K562 (cell line): ENCODE measurements at regions not wholly inside any gene's neighbourhood (a gene's known extent, or its start where the extent isn't known, plus 50 kb on each side); places are given as distances from the start of the nearest gene placed in this dataset.

Experiments
- ATAC-seq: fragments of 200-7000 bp; cut with Tn5 transposase; 3 replicates; pipeline ENCODE4 v1.9.1; 2020; ENCODE audit warnings: moderate library complexity
- BruUV-seq: library from RNA; stranded (reverse); fragments of 400-500 nt; replicated peaks from 2 replicates; lab custom pipeline; 2021; lab: Mats Ljungman, UMichigan
- CTCF ChIA-PET: fragments of 300-600 bp; formaldehyde crosslinking; extraction: SDS; loops from one replicate; lab custom pipeline; 2021; ENCODE audit warnings: low intra/inter-chr PET ratio; lab: Yijun Ruan, JAX
- POLR2A ChIA-PET: fragments of 300-600, 350-650 bp; sonication (Branson Sonifier 250); formaldehyde crosslinking; extraction: SDS; loops from one replicate; lab custom pipeline; 2021; ENCODE audit warnings: antibody characterized with exemption, inconsistent platforms; lab: Yijun Ruan, JAX
- DNase-seq, 4 experiments: peaks; one replicate each; pipeline versions ENCODE4 v3.0.0 to v3.0.0-alpha.2; 2011 to 2018; ENCODE audit warnings: low spot score in 3 of 4, mixed read lengths in 3 of 4; ENCODE audit errors: extremely low read depth in 1 of 4
- FAIRE-seq: peaks from 2 replicates; lab custom pipeline; 2011; peaks lifted over from hg19 to GRCh38; lab: Jason Lieb, UNC
- H2AFZ ChIP-seq: 2 replicates; pipeline ENCODE4 v1.6.0; 2011; ENCODE audit warnings: low read depth, low read length, control low read depth, inconsistent platforms
- H3K27ac ChIP-seq: fragments of 200-600 bp; 3 replicates; pipeline ENCODE4 v1.8.0; 2011; ENCODE audit warnings: low read depth, mild to moderate bottlenecking, control low read depth, inconsistent platforms, low read length, moderate library complexity, mixed read lengths; ENCODE audit errors: extremely low read depth
- H3K27me3 ChIP-seq, 2 experiments: fragments of 300-600 bp in 1 of 2; 2 replicates in 1 of 2; 3 replicates in 1 of 2; pipeline versions ENCODE4 v1.6.0 to v1.8.0; 2011; ENCODE audit warnings: inconsistent platforms in 2 of 2, low read length in 2 of 2, mild to moderate bottlenecking in 1 of 2, mixed read lengths in 1 of 2, moderate library complexity in 1 of 2; ENCODE audit not compliant: control insufficient read depth in 2 of 2, insufficient read depth in 2 of 2
- H3K36me3 ChIP-seq: fragments of 300-600 bp; 3 replicates; pipeline ENCODE4 v1.8.0; 2011; ENCODE audit warnings: mild to moderate bottlenecking, low read length, inconsistent platforms; ENCODE audit not compliant: control insufficient read depth, insufficient read depth
- H3K4me1 ChIP-seq, 2 experiments: fragments of 200-600 bp in 1 of 2; replicated peaks in 1 of 2; 2 replicates in 1 of 2; 3 replicates in 1 of 2; pipeline versions ENCODE4 v1.5.1 to v1.8.0; 2011; ENCODE audit warnings: inconsistent platforms in 2 of 2, low read length in 2 of 2, mild to moderate bottlenecking in 1 of 2, mixed read lengths in 1 of 2, moderate library complexity in 1 of 2; ENCODE audit not compliant: control insufficient read depth in 2 of 2, insufficient read depth in 2 of 2
- H3K4me2 ChIP-seq: 2 replicates; pipeline ENCODE4 v1.6.1; 2011; ENCODE audit warnings: low read length, control low read depth, inconsistent platforms, mixed read lengths; ENCODE audit not compliant: insufficient read depth
- H3K4me3 ChIP-seq: fragments of 200-600 bp; sonication (generic), shearing (Covaris generic); 2 replicates; pipeline ENCODE4 v1.5.1; 2016; ENCODE audit warnings: control low read depth, inconsistent platforms
- H3K79me2 ChIP-seq: fragments of 200-600 bp; 3 replicates; pipeline ENCODE4 v1.8.0; 2011; ENCODE audit warnings: low read length, inconsistent platforms; ENCODE audit not compliant: control insufficient read depth, insufficient read depth
- H3K9ac ChIP-seq, 2 experiments: 2 replicates each; pipeline versions ENCODE4 v1.6.0 to v1.6.1; 2011; ENCODE audit warnings: low read depth in 2 of 2, low read length in 2 of 2, control low read depth in 1 of 2, inconsistent platforms in 1 of 2, mild to moderate bottlenecking in 1 of 2, mixed read lengths in 1 of 2; ENCODE audit not compliant: insufficient read depth in 1 of 2
- H3K9me1 ChIP-seq: one replicate; pipeline ENCODE4 v1.6.0; 2011; ENCODE audit warnings: inconsistent platforms, mild to moderate bottlenecking, low read length, moderate library complexity; ENCODE audit not compliant: control insufficient read depth, insufficient read depth
- H3K9me3 ChIP-seq: replicated peaks from 2 replicates; pipeline ENCODE4 v1.5.1; 2011; ENCODE audit warnings: low read depth, low read length, inconsistent platforms; ENCODE audit not compliant: control insufficient read depth, insufficient read depth
- H4K20me1 ChIP-seq: replicated peaks from 2 replicates; pipeline ENCODE4 v1.6.1; 2011; ENCODE audit warnings: low read length, inconsistent platforms, mixed read lengths; ENCODE audit not compliant: control insufficient read depth, insufficient read depth
- DMBX1 ChIP-seq: fragments of 250-450 bp; sonication (Bioruptor Pico); IDR thresholded peaks from 2 replicates; pipeline ENCODE4 v1.8.0; 2022; ENCODE audit warnings: inconsistent platforms, mild to moderate bottlenecking, moderate library complexity, borderline replicate concordance
- ETV6 ChIP-seq, 3 experiments: fragments of 150-350 bp in 1 of 3; sonication (generic) in 1 of 3; formaldehyde crosslinking in 1 of 3; IDR thresholded peaks; 2 replicates each; pipeline versions ENCODE4 v1.6.1 to v1.8.0; 2014 to 2022; ENCODE audit warnings: borderline replicate concordance in 2 of 3, low read depth in 2 of 3, antibody characterized with exemption in 1 of 3, low read length in 1 of 3, mild to moderate bottlenecking in 1 of 3, missing genetic modification reagents in 1 of 3
- EWSR1 ChIP-seq: fragments of 450-650 bp; IDR thresholded peaks from 2 replicates; pipeline ENCODE4 v1.6.1; 2018; ENCODE audit warnings: borderline replicate concordance, mild to moderate bottlenecking, low read depth, moderate library complexity; ENCODE audit not compliant: partially characterized antibody
- KLF13 ChIP-seq: fragments of 450-650 bp; IDR thresholded peaks from 2 replicates; pipeline ENCODE4 v1.6.1; 2016; ENCODE audit warnings: missing genetic modification characterization, low read depth, mild to moderate bottlenecking, missing compliant biosample characterization, moderate library complexity, borderline replicate concordance
- PPARD ChIP-seq: fragments of 250-450 bp; sonication (Bioruptor Pico); IDR thresholded peaks from 2 replicates; pipeline ENCODE4 v1.8.0; 2022; ENCODE audit warnings: inconsistent platforms, mild to moderate bottlenecking, moderate library complexity
- RBM15 ChIP-seq: fragments of 200-400 bp; formaldehyde crosslinking; IDR thresholded peaks from 2 replicates; pipeline ENCODE4 v1.6.1; 2018; ENCODE audit warnings: mild to moderate bottlenecking, low read length, moderate library complexity; ENCODE audit not compliant: insufficient read depth
- SMARCA4 ChIP-seq: fragments of 450-650 bp; IDR thresholded peaks from 2 replicates; pipeline ENCODE4 v1.6.1; 2016
- SMARCE1 ChIP-seq: fragments of 450-650 bp; IDR thresholded peaks from 2 replicates; pipeline ENCODE4 v1.7.1; 2016; ENCODE audit warnings: mild to moderate bottlenecking
- TBL1XR1 ChIP-seq, 2 experiments: IDR thresholded peaks; 2 replicates each; pipeline ENCODE4 v1.6.1; 2012; ENCODE audit warnings: improper control_type of control experiment in 2 of 2, low read length in 2 of 2, mild to moderate bottlenecking in 1 of 2
- TCF15 ChIP-seq: fragments of 250-450 bp; sonication (Bioruptor Pico); IDR thresholded peaks from 2 replicates; pipeline ENCODE4 v1.8.0; 2022; ENCODE audit warnings: moderate library complexity, mild to moderate bottlenecking, inconsistent platforms
- ZBTB7A ChIP-seq: IDR thresholded peaks from 2 replicates; pipeline ENCODE4 v1.6.1; 2011; ENCODE audit warnings: low read depth, mild to moderate bottlenecking, low read length, moderate library complexity, borderline replicate concordance; ENCODE audit not compliant: control insufficient read depth
- ZNF589 ChIP-seq: fragments of 200-800 bp; sonication (Bioruptor generic); IDR thresholded peaks from 2 replicates; pipeline ENCODE4 v1.6.1; 2016; ENCODE audit warnings: low read depth, missing genetic modification characterization, missing compliant biosample characterization
- WGBS: fragments of 100-300 bp; shearing (Covaris generic); methylation state at CpG from one replicate; pipeline ENCODE4 v1.1.6; 2016; ENCODE audit warnings: low coverage, mixed read lengths; ENCODE audit not compliant: insufficient coverage; ENCODE audit errors: missing lambda C conversion rate; 5-methylcytosine and 5-hydroxymethylcytosine counted together
- in situ Hi-C: fragments of 300-500 bp; cut with MboI; formaldehyde crosslinking; loops from 4 replicates; pipeline ENCODE4 v1.15.0; 2018; ENCODE audit warnings: inconsistent platforms, mixed read lengths
- intact Hi-C: fragments of 100-400 bp; cut with micrococcal nuclease; formaldehyde crosslinking; loops from 2 replicates; pipeline ENCODE4 v1.14.2; 2022
- TF ChIP-seq, protein P1 (sequence below): IDR thresholded peaks from 2 replicates; pipeline ENCODE4 v1.6.1; 2011; ENCODE audit not compliant: insufficient read length; ENCODE audit errors: extremely low read depth
- TF ChIP-seq, protein P2 (sequence below): fragments of 450-650 bp; IDR thresholded peaks from 2 replicates; pipeline ENCODE4 v1.7.0; 2016; ENCODE audit warnings: borderline replicate concordance

- TF ChIP-seq, protein P1, sequence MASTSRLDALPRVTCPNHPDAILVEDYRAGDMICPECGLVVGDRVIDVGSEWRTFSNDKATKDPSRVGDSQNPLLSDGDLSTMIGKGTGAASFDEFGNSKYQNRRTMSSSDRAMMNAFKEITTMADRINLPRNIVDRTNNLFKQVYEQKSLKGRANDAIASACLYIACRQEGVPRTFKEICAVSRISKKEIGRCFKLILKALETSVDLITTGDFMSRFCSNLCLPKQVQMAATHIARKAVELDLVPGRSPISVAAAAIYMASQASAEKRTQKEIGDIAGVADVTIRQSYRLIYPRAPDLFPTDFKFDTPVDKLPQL: no peak
- TF ChIP-seq KLF13 (tag): no peak
- TF ChIP-seq, protein P2, sequence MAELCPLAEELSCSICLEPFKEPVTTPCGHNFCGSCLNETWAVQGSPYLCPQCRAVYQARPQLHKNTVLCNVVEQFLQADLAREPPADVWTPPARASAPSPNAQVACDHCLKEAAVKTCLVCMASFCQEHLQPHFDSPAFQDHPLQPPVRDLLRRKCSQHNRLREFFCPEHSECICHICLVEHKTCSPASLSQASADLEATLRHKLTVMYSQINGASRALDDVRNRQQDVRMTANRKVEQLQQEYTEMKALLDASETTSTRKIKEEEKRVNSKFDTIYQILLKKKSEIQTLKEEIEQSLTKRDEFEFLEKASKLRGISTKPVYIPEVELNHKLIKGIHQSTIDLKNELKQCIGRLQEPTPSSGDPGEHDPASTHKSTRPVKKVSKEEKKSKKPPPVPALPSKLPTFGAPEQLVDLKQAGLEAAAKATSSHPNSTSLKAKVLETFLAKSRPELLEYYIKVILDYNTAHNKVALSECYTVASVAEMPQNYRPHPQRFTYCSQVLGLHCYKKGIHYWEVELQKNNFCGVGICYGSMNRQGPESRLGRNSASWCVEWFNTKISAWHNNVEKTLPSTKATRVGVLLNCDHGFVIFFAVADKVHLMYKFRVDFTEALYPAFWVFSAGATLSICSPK: no peak
- TF ChIP-seq PPARD: no peak
- TF ChIP-seq TCF15 (CRISPR knock-in tag): no peak
- TF ChIP-seq, all 486 proteins: peak for 0
Observed at GRCh38 chr18:45137087-45137419, 456.4 kb downstream of the SETBP1 start (continued).

- ChIA-PET POLR2A (no interaction called here), CTCF (no interaction called here)
- H4K20me1 ChIP-seq: no peaks in the 10 kb centered on the region
- H3K27ac ChIP-seq: no peak overlapping the region
- no peak for FAIRE-seq
- H3K36me3 ChIP-seq: no peaks in the 10 kb centered on the region
- H3K9me1 ChIP-seq: no peaks in the 10 kb centered on the region
- H3K4me2 ChIP-seq: no peak overlapping the region
- no peaks in the 10 kb centered on the region for H3K27me3 ChIP-seq
- no peak overlapping the region for H2AFZ ChIP-seq
- 0% methylated on average over 4 of the region's 4 CpGs for WGBS
- no peak for DNase-seq
- H3K4me3 ChIP-seq: no peak overlapping the region
- no peaks in the 10 kb centered on the region for H3K4me1 ChIP-seq
- no peaks in the 10 kb centered on the region for H3K79me2 ChIP-seq
- intact Hi-C loops (no loop called here), in situ Hi-C loops (no loop called here)
- H3K9ac ChIP-seq: no peak overlapping the region
- ATAC-seq: no peak
- H3K9me3 ChIP-seq: no peaks in the 10 kb centered on the region
- no TSS peak for BruUV-seq
- TF ChIP-seq ZNF589 (CRISPR knock-in tag): no peak
- TF ChIP-seq ETV6 (IDR thresholded peaks at IDR 0.05; ENCODE audit: borderline replicate concordance in 1 of 2, low read depth in 2 of 2, low read length in 1 of 2): no peak
- TF ChIP-seq ETV6 (CRISPR knock-in tag; IDR thresholded peaks at IDR 0.05; ENCODE audit: borderline replicate concordance): no peak
- no peak for TF ChIP-seq ZBTB7A
- TF ChIP-seq DMBX1: no peak
- TF ChIP-seq EWSR1: no peak
- no peak for TF ChIP-seq RBM15
- no peak for TF ChIP-seq TBL1XR1 (IDR thresholded peaks at IDR 0.05; ENCODE audit: low read length in 2 of 2)
- no peak for TF ChIP-seq SMARCA4
- TF ChIP-seq SMARCE1: no peak
Observed at GRCh38 chr18:45139478-45139877, 458.8 kb downstream of the SETBP1 start.
